DND-41 (cell line): ENCODE measurements at regions not wholly inside any gene's neighbourhood (a gene's known extent, or its start where the extent isn't known, plus 50 kb on each side); places are given as distances from the start of the nearest gene placed in this dataset.

ENCODE experiments used
- EZH2 ChIP-seq: IDR thresholded peaks from 3 replicates; pipeline ENCODE4 v1.6.1; 2012; ENCODE audit warnings: borderline replicate concordance, low read depth, mild to moderate bottlenecking, moderate library complexity, low read length, inconsistent platforms; ENCODE audit not compliant: severe bottlenecking
- TF ChIP-seq, protein P1 (sequence below): IDR thresholded peaks from 2 replicates; pipeline ENCODE4 v1.5.1; 2012; ENCODE audit warnings: borderline replicate concordance, low read length, moderate library complexity, mild to moderate bottlenecking; ENCODE audit not compliant: poor library complexity, severe bottlenecking; ENCODE audit errors: extremely low read depth

DNA sequence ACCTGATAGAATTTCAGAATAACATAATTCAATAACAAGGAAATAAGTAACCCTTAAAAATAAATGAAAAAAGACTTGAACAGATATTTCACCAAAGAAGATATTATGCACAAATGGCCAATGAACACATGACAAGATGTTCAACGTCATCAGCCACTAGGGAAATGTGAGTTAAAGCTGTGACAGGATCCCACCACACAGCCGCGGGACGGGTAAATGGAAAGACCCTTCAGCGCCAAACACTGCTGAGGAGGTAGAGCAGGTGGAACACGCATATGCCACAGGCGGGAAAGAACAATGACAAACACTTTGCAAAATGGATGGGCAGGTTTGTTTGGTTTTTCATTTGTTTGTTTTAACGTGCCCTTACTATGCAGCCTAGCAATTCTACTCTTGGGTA lies 86.1 kb upstream of the RNF32 start:
- TF ChIP-seq, protein P1, sequence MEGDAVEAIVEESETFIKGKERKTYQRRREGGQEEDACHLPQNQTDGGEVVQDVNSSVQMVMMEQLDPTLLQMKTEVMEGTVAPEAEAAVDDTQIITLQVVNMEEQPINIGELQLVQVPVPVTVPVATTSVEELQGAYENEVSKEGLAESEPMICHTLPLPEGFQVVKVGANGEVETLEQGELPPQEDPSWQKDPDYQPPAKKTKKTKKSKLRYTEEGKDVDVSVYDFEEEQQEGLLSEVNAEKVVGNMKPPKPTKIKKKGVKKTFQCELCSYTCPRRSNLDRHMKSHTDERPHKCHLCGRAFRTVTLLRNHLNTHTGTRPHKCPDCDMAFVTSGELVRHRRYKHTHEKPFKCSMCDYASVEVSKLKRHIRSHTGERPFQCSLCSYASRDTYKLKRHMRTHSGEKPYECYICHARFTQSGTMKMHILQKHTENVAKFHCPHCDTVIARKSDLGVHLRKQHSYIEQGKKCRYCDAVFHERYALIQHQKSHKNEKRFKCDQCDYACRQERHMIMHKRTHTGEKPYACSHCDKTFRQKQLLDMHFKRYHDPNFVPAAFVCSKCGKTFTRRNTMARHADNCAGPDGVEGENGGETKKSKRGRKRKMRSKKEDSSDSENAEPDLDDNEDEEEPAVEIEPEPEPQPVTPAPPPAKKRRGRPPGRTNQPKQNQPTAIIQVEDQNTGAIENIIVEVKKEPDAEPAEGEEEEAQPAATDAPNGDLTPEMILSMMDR: no peak
- TF ChIP-seq EZH2: no peak
